Activated T-cell treated with anti-CD3 and anti-CD28 coated beads, Interleukin-2, amount 50 U/mL, for 1 hour (primary cell): ENCODE measurements at regions not wholly inside any gene's neighbourhood (a gene's known extent, or its start where the extent isn't known, plus 50 kb on each side); places are given as distances from the start of the nearest gene placed in this dataset.
"Not testable (repeated sequence)": the region's sequence is repeated elsewhere in the genome, so short reads cannot be mapped to it uniquely, and the experiment has no call there.

Experiments used
- DNase-seq: peaks from one replicate; pipeline ENCODE4 v3.0.0-alpha.2; 2020

DNA sequence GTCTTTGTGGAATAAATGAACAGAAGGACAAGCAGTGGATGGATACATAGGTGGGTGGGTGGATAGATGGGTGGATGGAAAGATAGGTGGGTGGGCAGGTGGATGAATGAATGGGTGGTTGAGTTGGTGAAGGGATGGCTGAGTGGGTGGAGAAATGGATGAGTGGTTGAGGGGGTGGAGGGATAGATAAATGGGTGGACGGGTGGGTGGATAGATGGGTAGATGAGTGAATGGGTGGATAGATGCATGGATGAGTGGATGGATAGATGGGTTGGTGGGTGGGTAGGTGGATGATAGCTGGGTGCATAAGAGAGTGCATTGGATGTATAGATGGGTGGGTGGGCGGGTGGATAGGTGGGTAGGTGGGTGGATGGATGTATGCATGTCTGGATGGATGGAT, 63.5 kb downstream of the UNC93B1 start:
- DNase-seq: not testable (repeated sequence)

DNA sequence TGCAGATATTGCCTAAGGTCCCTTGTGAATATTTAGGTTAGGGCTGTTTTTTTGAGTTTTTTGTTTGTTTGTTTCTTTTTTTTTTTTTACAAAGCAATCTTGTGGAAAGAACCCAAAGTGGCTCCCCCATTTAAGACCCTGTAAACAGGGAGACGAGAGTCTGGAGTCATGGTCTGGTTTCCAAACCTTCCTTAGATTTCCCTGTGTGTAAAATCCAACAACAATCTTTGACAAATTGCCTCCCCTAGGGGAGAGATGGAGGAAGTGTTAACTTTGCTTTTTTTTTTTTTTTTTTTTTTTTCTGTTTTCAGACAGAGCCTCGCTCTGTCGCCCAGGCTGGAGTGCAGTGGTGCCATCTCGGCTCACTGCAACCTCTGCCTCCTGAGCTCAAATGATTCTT, 64.9 kb downstream of the UNC93B1 start:
- not testable (repeated sequence) for DNase-seq

DNA sequence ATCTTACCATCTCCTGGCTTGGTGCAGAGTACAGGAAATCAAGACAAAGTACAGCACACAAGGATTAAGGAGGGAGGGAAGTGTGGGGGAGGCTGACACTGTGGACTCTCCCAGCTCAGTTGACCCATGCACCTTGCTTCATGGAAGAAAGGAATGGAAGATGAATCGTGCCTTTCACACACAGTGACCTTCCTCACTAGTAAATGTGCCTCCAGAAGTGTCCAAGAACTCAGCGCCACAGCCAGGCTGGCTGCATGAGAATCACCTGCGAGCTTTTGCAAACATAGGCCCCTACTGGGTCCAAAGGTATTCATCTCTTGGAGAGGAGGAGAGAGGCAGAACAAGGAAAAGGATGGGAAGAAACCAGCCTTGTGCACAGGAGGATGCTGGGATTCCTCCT, 65.5 kb downstream of the UNC93B1 start:
- DNase-seq: not testable (repeated sequence)

DNA sequence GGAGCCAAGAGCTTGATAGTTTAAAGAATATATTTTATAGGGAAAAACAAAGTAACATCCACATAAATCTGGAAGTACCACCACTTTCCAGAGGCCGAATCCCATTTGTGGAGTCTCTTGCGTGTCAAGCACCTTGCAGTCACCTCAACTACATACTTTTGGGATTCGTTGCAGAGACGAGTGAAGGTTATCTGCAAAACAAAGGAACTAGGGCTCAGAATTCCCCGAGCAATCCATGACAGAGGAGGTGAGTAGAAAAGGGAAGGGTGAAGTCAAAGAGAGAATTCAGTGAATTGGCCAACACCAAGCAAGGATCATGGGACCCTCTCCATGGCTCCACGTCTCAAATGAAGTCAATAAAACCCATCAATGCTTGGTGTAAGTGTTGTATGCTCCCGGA, 80.3 kb downstream of the UNC93B1 start:
- not testable (repeated sequence) for DNase-seq

DNA sequence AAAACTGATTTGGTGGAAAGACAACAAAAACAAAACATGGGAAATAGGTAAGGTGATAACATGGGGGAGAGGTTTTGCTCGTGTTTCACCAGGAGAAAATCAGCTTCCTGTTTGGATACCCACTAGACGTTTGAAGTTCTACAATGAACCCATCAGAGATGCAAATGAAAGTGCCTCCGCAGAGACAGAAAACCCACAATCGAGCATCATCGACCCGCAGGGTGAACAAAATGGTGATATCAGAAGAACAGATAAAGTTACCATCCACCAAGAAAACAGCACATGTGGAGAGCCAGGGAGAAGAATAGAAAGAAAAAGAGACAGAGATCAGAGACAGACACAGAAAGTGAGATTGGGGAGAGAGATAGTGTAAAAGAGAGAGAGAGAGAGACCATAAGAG, 83.4 kb downstream of the UNC93B1 start:
- DNase-seq: peak; percentile 27

DNA sequence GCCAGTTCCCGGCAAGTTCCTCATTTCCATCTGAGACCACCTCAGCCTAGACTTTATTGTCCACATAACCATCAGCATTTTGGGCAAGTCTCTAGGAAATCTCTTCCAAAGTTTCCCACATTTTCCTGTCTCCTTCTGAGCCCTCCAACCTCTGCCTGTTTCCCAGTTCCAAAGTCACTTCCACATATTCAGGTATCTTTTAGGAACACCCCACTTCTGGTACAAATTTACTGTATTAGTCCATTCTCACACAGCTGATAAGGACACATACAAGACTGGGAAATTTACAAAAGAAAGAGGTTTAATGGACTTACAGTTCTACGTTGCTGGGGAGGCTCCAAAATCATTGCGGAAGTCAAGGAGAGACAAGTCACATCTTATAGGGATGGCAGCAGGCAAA, 91.7 kb downstream of the UNC93B1 start:
- DNase-seq: not testable (repeated sequence)

DNA sequence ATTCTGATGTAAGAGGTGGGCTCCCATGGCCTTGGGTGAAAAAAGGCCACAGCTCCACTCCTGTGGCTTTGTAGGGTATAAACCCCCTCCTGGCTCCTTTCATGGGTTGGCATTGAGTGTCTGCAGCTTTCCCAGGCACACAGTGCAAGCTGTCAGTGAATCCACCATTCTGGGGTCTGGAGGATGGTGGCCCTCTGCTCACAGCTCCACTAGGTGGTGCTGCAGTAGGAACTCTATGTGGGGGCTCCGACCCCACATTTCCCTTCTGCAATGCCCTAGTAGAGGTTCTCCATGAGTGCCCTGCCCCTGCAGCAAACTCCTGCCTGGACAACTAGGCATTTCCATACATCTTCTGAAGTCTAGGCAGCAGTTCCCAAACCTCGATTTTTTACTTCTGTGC, 92.7 kb downstream of the UNC93B1 start:
- not testable (repeated sequence) for DNase-seq

DNA sequence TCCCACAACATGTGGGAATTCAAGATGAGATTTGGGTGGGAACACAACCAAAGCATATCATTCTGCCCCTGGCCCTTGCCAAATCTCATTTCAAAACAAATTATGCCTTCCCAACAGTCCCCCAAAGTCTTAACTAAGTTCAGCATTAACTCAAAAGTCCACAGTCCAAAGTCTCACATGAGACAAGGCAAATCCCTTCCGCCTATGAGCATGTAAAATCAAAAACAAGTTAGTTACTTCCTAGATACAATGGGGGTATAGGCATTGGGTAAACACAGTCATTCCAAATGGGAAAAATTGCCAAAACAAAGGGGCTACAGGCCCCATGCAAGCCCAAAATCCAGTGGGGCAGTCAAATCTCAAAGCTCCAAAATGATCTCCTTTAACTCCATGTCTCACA, 93.1 kb downstream of the UNC93B1 start:
- DNase-seq: not testable (repeated sequence)

DNA sequence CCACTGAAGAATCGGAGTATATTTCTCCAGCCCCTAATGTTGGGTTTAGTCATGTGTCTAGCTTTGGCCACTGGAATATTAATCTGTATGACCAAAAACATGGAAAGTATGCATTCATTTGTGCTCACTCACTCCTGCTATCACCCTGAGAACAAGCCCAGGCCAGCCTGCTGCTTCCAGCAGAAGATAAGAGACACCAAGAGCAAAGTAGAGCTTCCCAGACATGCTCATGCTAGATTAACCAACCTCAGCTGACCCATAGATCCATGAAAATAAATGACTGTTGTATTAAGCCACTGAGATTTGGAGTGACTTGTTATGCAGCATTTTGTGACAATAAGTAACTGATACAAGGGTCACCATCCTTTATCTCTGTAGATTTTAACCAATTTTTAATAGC, 96.9 kb downstream of the UNC93B1 start:
- not testable (repeated sequence) for DNase-seq

DNA sequence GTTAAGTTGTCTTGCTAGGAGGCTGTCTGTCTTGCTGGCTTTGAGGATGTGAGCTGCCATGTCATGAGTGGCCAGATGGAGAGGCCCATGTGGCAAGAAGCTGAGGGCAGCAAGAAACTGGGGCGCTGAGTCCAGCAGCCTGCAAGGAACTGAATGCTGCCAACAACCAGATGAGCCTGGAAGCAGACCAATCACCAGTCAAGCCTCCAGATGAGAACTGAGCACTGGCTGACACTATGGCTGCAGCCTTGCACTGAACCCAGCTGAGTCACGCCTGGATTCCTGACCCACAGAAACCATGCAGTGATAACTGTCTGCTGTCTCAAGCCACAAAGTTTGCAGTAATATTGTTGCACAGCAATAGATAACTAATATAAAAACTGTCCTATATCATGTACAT, 104.4 kb downstream of the UNC93B1 start:
- DNase-seq: not testable (repeated sequence)

DNA sequence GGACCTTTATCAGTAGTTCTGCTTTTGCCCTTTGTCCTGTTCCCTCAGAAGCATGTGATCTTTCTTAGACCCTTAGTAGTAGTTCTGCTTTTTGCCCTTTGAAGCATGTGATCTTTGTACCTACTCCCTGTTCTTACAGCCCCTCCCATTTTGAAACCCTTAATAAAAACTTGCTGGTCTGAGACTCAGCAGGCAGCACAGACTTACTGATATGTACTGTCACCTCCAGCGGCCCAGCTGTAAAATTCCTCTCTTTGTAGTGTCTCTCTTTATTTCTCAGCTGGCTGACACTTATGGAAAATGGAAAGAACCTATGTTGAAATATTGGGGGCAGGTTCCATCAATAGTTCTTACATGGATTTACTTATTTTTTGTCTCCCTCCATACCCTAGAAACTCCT, 110.4 kb downstream of the UNC93B1 start:
- DNase-seq: not testable (repeated sequence)

DNA sequence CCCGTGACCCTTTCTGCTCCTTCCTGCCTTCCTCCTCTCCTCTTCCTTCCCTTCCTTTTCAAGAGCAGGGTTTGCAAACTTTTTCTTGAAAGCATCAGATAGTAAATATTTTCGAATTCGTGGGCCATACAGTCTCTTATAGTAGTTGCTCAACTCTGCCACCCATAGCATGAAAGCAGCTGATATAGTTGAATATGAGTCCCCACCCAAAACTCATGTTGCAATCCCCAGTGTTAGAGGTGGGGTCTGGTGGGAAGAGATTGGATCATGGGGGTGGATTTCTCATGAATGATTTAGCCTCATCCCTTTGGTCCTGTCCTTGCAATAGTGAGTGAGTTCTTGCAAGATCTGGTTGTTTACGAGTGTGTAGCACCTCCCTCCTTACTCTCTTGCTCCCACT, 114.3 kb downstream of the UNC93B1 start:
- DNase-seq: not testable (repeated sequence)

DNA sequence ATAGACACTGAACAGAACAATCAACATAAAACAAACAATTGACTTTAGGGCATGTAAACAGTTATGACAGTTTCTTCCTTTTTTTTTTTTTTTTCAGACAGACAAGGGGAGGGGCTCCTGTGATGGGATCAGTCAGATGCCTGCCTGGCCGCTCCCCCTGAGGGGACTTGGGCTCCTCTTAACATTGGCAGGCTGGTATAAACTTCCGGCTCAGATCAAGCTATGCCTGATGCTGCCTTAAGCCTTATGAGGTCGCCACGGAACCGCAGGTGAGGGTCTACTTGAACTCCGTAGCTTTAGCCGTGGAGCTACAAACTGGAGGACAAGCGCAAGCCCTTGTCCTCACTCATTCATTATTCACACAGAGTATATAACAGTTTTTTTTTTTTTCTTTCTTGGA, 115.8 kb downstream of the UNC93B1 start:
- DNase-seq: not testable (repeated sequence)

DNA sequence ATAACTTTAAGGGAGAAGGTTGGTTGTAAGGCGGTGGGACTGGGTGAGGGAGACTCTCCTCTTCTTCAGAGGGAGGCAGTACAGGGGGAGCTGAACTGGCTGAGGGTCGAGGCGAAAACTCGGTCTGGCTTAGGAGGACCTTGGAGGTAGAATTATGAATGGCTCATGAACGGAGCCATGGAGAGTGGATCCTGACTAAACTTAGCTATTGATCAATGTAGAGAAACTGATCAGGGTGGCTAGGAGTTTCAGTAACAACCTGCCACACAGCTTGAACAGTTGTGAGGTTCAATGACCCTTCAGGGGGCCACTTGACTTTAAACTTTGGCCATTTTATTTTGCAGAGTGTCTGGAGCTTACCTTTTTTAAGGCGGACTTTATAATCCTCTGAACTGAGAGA, 117.2 kb downstream of the UNC93B1 start:
- DNase-seq: not testable (repeated sequence)

DNA sequence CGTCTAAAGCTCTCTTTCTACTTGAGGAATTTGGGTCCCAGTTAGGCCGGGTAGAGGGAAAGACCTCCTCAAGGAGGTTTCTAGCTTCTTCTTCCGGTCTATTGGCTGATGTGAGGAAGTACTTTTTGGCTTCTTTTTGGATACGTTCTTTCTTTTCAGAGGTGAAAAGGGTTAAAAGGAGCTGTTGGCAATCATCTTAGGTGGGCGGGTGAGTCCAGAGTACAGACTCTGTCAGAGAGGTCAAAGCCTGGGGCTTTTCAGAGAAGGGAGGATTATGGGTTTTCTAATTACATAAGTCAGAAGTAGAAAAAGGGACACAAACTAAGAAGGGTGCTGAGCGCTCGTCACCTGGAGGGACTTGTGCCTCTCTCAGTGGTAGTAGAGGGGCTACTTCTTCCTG, 117.7 kb downstream of the UNC93B1 start:
- DNase-seq: not testable (repeated sequence)

DNA sequence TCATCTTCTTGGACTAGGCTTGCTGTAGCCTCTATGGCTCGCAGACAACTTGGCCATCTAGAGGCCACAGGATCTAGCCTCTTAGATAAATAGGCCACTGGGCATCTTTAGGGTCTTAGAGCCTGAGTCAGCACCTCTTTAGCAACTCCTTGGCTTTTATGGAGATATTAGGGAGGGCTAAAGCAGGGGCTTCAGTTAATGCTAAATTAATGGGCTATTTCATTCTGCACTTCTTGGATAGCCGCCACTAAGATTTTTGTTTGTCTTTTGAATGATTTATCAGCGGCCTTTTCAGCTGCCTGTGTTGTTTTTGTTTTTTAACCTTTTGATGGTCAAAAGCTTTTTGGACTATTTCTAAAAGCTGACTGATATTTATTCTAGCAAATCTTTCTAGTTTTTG, 118.3 kb downstream of the UNC93B1 start:
- not testable (repeated sequence) for DNase-seq

DNA sequence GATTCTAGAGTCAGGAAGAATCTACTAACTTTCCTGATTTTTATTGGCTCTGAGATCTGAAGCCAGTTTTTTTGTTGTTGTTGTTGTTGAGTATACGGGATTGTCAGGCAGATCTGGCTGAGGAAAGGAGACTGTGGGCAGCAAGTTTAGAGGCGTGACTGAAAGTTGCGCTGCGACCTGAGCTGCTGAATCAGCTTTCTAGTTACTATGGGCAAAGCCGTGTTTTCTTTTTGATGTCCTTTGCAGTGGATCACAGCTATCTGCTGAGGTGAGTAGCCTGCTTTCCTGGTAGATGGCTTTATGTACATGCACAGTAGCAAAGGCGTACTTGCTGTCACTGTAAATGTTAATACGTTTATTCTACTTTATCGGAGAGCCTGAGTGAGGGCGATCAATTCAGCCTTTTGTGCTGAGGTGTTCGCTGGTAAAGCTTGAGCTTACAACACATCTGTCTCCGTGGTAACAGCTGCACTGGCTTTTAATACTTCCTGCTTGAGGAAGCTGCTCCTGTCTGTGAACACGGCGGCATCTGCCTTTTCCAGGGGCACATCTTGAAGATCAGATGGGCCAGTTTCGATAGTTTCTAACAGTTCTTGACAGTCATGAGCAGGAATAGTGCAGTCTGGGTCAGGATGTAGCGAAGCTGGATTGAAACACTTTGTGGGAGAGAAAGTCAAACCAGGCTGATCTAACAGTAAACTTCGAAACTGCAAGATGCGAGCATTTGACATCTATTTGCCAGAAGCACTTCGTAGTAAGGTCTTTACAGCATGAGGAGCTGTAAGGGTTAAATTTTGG, 118.9 kb downstream of the UNC93B1 start:
- peak; percentile 31 for DNase-seq

DNA sequence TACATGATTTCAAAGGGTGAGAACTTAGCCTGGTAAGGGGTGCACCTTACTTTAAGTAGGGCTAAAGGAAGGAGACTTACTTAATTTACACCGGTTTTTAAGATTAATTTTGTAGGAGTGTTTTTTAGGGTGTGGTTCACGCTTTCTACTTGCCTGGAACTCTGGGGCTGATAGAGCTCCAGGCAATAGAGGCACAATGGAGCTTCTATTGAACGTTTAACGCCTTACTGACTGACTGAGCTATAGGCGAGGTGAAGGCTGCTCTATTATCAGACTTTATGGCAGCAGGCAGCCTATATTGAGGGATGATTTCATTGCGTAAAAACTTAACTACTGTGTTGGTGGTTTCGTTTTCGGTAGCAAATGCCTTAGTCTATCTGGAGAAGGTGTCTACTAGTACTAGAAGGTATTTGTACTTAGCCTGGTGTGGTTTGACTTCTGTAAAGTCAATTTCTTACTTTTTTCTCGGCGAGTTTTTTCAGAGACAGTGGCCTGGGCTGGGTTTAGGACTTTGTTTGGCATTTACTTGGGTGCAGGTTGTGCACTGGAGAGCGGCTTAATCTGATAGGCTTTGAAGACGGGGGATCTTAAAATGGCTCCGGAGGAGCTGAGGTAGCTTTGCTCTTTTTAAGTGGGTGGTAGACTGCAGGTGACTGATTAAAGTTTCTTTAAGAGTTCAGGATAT, 119.7 kb downstream of the UNC93B1 start:
- peak; percentile 23 for DNase-seq

DNA sequence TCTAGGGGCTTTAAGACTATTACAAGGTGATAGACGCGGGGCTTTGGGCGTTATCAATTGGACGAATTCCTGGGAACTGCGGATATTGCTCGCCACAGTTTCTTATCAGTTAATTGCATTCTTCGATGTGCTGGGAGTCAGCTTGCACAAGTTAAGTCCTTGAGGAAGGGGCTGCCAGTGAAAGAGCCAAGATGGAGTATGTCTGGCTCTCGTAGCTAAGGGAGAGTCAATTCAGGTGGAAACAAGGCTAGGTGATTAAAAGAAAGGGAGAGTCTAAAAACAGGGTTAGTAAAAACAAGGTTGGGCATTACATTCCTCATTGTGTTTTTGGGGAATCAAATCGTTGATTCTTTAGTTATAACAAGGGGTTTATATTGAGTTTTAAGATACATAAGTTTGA, 121.6 kb downstream of the UNC93B1 start:
- DNase-seq: not testable (repeated sequence)

DNA sequence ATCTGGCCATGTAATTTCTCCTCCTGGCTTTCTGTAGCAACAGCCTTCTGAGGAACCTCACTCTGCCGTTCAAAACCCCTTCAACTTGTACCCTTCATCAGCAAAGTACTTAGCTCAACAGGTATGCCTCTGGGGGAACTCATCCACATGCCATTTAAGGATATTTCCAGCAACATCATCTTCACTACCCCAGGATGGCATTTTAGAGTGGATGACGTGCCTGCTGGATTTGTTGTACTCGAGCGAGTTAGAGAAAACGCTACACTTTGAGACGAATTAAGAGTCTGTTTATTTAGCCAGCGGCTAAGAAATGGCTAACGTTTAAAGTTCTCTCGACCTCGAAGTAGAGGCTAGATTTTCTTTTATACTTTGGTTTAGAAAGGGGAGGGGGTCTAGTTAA, 122.1 kb downstream of the UNC93B1 start:
- DNase-seq: not testable (repeated sequence)

DNA sequence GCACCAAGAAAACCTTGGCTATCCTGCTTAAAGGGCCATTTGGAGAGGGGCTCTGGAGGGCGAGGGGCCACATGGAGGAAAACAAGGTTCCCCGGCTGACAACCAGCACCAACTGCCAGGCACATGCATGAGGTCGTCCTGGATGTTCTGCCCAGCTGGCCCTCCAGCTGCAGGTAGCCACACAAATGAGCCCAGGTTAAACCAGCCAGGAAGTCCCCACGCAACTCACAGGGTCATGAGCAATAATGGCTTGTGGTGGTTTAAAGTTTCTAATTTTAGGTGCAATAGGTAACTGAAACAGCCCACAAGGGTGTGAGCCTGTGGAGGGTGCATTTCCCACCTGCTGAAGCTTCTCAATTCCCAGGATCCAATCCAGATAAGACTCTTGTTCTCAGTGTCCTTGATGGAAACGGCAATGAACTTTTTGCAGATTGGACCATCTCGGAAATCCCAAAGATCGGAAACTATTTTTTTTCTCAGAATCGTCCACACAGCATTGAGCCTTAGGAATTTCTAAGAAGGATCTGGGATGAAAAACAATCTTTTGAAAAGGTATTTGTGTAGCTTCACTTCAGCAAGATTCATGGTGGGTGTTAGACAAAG, 123.2 kb downstream of the UNC93B1 start:
- not testable (repeated sequence) for DNase-seq

DNA sequence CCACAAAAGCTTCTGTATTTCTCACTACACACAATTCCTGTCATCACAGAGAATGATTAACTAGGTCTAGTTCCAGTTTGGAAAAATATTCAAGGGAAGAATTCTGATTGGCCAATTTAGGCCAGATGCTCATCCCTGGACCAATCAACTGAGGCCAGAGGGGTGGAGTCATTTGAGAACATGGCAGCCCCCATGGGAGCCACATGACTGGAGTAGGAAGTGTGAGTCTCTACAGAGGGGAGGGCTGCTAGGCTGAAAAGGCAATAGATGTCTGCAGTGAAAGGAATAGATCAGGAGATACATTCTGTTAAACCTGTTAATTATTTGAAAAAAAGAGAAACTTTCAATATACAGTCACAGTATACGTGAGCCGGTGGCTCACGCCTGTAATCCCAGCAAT, 125.2 kb downstream of the UNC93B1 start:
- DNase-seq: not testable (repeated sequence)

DNA sequence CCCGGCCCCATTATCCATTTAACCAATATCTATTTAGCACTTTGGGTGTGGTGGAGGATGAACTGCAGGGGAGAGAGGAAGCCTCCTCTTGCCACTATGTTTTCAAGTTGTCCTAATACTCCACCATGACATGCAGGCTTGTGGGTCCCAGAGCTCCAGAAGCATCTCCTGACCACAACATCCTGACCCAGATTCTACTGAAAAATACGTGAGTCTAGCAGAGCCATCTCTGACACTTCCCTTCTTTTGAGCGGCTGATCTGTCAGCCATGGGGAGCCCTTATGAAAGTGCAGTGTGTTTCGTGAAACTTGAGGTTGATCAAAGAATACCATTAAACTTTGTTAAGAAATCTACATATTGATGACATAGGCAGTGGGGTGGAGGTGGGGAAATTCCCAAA, 126.6 kb downstream of the UNC93B1 start:
- DNase-seq: not testable (repeated sequence)

DNA sequence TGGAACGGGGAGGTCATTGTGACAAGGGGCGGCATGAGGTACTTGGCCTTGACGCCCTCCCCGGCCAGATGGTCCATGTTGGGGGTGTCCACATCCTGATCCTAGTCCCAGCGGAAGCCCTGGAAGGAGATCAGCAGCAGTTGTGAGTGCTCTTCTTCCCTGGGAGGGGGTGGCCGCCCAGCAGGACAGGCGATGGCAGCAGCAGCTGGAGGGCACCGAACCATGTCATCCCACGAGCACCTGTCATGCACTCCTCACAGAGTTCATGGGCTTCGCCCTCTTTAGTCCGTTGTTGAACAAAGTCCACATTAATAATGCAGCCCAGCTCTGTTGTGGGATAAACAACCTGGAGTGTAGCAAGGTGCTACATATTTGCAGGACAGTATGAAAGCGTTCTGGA, 130.7 kb downstream of the UNC93B1 start:
- DNase-seq: not testable (repeated sequence)
